ELR (cell line): ENCODE measurements at regions not wholly inside any gene's neighbourhood (a gene's known extent, or its start where the extent isn't known, plus 50 kb on each side); places are given as distances from the start of the nearest gene placed in this dataset.
A peak's percentile ranks its signal among the peaks of the same experiment; 100 is the strongest.
"Not testable (repeated sequence)": the region's sequence is repeated elsewhere in the genome, so short reads cannot be mapped to it uniquely, and the experiment has no call there.

Source experiments
- DNase-seq: peaks from one replicate; pipeline ENCODE4 v3.0.0-alpha.2; 2015; ENCODE audit warnings: low read depth

- DNase-seq = not testable (repeated sequence)
Observed at GRCh38 chr12:31162896-31163560, 89.4 kb downstream of the DDX11 start.

GRCh38 chr12:31174293-31174692 is 100.6 kb downstream of the DDX11 start:
- not testable (repeated sequence) for DNase-seq

- not testable (repeated sequence) for DNase-seq
Observed at GRCh38 chr12:31177514-31177913, 103.9 kb downstream of the DDX11 start.

GRCh38 chr12:31178875-31179274 is 105.2 kb downstream of the DDX11 start:
- DNase-seq = not testable (repeated sequence)

GRCh38 chr12:31179627-31180237 is 106.1 kb downstream of the DDX11 start:
- DNase-seq = not testable (repeated sequence)

- not testable (repeated sequence) for DNase-seq
Observed at GRCh38 chr12:31182571-31182970, 108.9 kb downstream of the DDX11 start.

GRCh38 chr12:31183107-31183506 is 109.4 kb downstream of the DDX11 start:
- DNase-seq = not testable (repeated sequence)

- not testable (repeated sequence) for DNase-seq
Observed at GRCh38 chr12:31183899-31184298, 110.2 kb downstream of the DDX11 start.

- not testable (repeated sequence) for DNase-seq
Observed at GRCh38 chr12:31184667-31185066, 111.0 kb downstream of the DDX11 start.

GRCh38 chr12:31192689-31193088 is 119.0 kb downstream of the DDX11 start:
- not testable (repeated sequence) for DNase-seq

- DNase-seq = not testable (repeated sequence)
Observed at GRCh38 chr12:31195620-31196019, 122.0 kb downstream of the DDX11 start.

GRCh38 chr12:31199476-31199875 is 125.8 kb downstream of the DDX11 start:
- DNase-seq = not testable (repeated sequence)

- DNase-seq = no peak
Observed at GRCh38 chr12:31201382-31201781, 124.6 kb downstream of the SINHCAF start.

- peak; percentile 6 for DNase-seq
Observed at GRCh38 chr12:31203261-31203660, 122.7 kb downstream of the SINHCAF start.

GRCh38 chr12:31205054-31205453 is 120.9 kb downstream of the SINHCAF start:
- DNase-seq = peak; percentile 84

- DNase-seq = peak; percentile 89
Observed at GRCh38 chr12:31206038-31206670, 119.8 kb downstream of the SINHCAF start.

GRCh38 chr12:31207799-31208465 is 118.0 kb downstream of the SINHCAF start:
- DNase-seq = peak; percentile 16

GRCh38 chr12:31210104-31210503 is 115.8 kb downstream of the SINHCAF start:
- no peak for DNase-seq

- DNase-seq = no peak
Observed at GRCh38 chr12:31210541-31210940, 115.4 kb downstream of the SINHCAF start.

GRCh38 chr12:31214626-31215517 is 111.1 kb downstream of the SINHCAF start:
- DNase-seq = no peak

GRCh38 chr12:31215518-31216232 is 110.3 kb downstream of the SINHCAF start:
- no peak for DNase-seq
